Cardiac fibroblast (primary cell): ENCODE measurements at regions not wholly inside any gene's neighbourhood (a gene's known extent, or its start where the extent isn't known, plus 50 kb on each side); places are given as distances from the start of the nearest gene placed in this dataset.

ENCODE experiments used
- DNase-seq, 2 donors: peaks; one replicate each; pipeline versions ENCODE4 v3.0.0 to v3.0.0-alpha.2; 2010; ENCODE audit warnings: low read depth in 2 of 2
- H3K4me3 ChIP-seq, 2 donors: replicated peaks in 1 of 2; 1 replicate in 1 of 2; 2 replicates in 1 of 2; pipeline ENCODE4 v1.5.1; 2011; ENCODE audit warnings: low read depth in 2 of 2, low read length in 2 of 2, mild to moderate bottlenecking in 2 of 2, moderate library complexity in 1 of 2
- TF ChIP-seq, protein P1 (sequence below): IDR thresholded peaks from one replicate; pipeline ENCODE4 v1.5.1; 2011; ENCODE audit warnings: low read depth, mild to moderate bottlenecking, low read length, inconsistent platforms

DNA sequence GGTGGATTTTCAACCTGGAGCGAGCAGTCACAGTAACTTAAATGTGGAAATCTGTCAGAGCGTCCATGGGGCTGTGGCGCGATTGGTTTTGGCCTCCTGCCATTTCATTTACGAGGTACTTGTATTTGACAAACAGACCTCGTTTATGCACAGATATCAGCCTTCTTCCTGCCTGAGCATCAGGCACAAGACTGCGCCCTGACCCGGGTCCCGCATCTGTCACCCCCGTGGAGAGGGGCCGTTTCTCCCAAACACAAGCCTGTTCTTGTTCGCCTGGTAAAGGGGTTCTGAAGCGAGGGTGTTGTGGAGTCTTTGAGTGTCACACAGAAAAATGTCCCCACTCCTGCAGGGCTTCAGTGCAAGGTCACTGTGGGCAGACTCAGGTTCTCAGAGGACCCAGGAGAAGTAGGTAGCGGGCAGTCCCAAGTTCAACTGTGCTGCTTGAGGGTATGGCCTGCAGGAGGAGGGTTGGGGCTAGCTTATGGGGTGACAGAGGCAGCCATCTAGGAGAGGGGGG is 202.3 kb downstream of the URI1 start:
- TF ChIP-seq, protein P1, sequence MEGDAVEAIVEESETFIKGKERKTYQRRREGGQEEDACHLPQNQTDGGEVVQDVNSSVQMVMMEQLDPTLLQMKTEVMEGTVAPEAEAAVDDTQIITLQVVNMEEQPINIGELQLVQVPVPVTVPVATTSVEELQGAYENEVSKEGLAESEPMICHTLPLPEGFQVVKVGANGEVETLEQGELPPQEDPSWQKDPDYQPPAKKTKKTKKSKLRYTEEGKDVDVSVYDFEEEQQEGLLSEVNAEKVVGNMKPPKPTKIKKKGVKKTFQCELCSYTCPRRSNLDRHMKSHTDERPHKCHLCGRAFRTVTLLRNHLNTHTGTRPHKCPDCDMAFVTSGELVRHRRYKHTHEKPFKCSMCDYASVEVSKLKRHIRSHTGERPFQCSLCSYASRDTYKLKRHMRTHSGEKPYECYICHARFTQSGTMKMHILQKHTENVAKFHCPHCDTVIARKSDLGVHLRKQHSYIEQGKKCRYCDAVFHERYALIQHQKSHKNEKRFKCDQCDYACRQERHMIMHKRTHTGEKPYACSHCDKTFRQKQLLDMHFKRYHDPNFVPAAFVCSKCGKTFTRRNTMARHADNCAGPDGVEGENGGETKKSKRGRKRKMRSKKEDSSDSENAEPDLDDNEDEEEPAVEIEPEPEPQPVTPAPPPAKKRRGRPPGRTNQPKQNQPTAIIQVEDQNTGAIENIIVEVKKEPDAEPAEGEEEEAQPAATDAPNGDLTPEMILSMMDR = no peak
- no peak overlapping the region for H3K4me3 ChIP-seq
- DNase-seq = no peak

DNA sequence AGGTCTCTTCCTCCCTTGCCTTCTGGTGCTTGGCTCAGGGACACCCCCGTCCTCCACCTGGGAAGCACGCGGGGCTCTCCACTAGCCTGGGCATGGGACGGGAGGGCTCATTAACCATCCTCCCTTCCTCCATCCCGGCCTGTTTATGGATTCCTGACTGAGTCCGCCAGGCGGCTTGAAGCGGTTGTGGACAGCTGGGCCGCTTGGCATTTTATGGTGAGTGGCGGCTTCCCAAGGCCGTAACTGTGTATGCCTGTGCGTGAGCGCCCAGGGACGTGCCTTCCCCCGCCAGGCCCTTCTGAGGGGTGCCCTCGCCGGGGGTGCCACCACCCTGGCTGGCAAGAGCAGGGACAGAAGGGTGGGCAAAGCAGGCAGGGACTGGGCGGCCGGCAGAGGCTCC is 202.8 kb downstream of the URI1 start:
- TF ChIP-seq, protein P1 = no peak
- H3K4me3 ChIP-seq = no peak overlapping the region
- no peak for DNase-seq

DNA sequence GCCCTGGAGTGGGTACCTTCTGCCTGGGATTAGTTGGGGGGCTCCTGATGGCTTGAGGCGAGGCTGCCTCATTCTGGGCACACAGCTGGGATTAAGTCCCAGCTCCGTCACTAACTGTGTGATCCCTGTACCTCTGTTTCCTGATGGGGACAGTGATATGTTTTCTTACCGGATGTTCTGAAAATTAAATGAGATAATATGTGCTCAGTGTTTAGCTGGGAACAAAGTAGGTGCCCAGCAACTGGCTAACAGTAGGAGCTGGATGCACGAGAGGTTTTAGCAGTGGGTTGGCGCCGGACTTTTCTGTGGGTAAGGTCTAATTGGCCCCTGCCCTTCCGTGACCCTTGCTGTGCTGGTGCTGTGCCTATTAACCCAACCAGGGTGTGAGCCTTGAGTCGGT is 203.4 kb downstream of the URI1 start:
- no peak overlapping the region for H3K4me3 ChIP-seq
- TF ChIP-seq, protein P1 = no peak
- DNase-seq = no peak

DNA sequence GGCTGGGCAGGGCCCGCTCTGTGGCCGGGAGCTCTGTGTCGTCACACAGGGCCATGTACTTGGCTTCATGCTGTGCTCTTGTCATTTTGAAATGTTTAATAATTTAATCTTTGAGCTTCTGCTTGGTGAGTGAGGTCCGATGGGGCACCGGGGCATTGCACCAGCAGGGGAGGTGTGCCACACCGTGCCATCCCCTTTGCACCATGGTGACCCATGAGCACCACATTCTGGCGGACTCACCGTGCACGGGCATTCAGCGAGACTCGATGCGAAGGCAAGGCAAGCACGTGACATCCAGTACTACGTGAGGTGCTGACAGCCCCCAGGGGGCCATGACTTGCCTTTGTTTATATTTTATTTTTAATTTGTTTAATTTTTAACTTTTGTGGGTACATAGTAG is 204.3 kb downstream of the URI1 start:
- TF ChIP-seq, protein P1 = no peak
- H3K4me3 ChIP-seq = no peak overlapping the region
- no peak for DNase-seq

DNA sequence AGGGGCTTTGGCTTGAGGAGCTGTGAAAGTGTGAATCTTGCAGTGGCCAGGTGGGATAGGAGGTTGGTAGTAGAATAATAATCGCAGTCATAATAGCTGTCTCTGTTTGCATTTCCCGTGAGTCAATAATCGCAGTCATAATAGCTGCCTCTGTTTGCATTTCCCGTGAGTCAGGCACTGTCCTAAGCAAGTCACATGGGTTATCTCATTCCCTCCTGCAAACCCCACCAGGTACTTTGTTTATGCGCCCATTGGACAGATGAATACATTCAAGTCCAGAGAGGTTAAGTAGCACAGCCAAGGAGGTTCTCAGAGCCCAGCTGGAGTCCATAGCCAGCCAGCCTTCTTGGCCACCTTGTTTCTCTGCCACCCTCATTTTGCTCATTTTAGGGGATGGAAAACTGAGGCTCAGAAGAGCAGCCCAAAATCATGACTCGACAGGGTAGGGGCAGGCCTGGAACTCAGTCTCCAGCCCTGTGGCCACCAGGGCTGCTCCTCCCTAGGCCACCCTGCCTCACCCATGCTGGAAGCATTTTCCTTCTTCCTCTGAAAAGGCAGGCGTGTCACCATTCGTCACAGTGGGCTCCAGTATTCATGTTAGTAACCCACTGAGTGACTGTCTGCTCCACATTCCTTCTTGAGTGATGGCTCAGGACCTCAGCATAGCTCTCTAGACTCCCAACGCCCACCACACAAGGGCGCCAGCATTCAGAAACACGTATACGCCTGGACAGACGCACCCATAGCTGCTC is 206.2 kb downstream of the URI1 start:
- DNase-seq = no peak
- TF ChIP-seq, protein P1 = no peak
- no peak overlapping the region for H3K4me3 ChIP-seq

DNA sequence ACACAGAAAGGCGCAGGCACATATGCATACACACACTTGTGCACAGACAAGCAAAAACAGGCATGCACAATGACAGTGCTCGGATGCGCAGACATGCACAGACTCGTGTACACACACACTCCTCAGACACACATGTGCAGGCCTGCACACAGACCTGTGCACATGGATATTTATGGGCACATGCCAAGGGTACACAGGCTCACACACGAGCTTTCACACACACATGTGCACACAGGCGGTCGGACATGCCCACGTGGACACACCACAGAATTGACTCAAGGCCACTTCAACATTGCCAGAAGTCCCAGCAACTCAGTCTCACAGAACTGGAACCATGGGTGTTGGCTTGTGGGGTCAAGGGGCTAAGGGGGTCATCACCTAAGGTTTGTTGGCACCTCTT is 206.8 kb downstream of the URI1 start:
- no peak for DNase-seq
- no peak overlapping the region for H3K4me3 ChIP-seq
- TF ChIP-seq, protein P1 = no peak
